ENCODE measurements at regions not wholly inside any gene's neighbourhood (a gene's known extent, or its start where the extent isn't known, plus 50 kb on each side); places are given as distances from the start of the nearest gene placed in this dataset.

DNA sequence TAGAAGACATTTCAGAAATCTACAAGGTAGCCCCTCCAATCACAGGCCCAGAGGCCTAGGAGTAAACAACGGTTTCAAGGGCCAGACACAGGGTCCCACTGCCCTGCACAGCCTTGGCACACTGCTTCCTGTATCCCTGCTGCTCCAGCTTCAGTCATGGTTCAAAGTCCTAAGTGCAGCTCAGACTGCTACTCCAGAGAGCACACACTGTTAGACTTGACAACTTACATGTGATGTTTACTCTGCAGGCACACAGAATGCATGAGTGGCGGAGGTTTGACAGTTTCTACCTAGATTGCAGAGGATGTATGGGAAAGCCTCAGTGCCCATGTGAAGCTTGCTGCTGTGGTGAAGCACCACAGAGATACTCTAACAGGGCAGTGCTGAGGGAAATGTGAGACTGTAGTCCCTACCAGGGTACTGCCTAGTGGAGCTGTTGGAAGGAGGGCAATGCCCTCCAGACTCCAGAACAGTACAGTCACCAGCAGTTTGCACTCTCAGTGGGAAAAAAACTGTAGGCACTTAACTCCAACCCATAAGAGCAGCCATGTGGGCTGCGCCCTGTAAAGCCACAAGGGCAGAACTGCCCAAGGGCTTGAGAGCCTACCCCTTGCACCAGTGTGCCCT, 270.0 kb downstream of the ZWINT start:
- TF ChIP-seq CTCF (conservative IDR thresholded peaks at IDR 0.05) (no peak), ZFX (IDR thresholded peaks at IDR 0.05) (no peak)

Measured in C4-2B (cell line).